Ishikawa (cell line): ENCODE measurements at regions not wholly inside any gene's neighbourhood (a gene's known extent, or its start where the extent isn't known, plus 50 kb on each side); places are given as distances from the start of the nearest gene placed in this dataset.

Experiments
- CEBPB ChIP-seq: IDR thresholded peaks from 2 replicates; pipeline ENCODE4 v1.6.1; 2012
- CREB1 ChIP-seq: IDR thresholded peaks from 2 replicates; pipeline ENCODE4 v1.6.1; 2012; ENCODE audit warnings: low read depth
- EGR1 ChIP-seq: IDR thresholded peaks from 2 replicates; pipeline ENCODE4 v1.6.1; 2012
- EP300 ChIP-seq: IDR thresholded peaks from 2 replicates; pipeline ENCODE4 v1.6.1; 2012; ENCODE audit warnings: borderline replicate concordance
- FOXM1 ChIP-seq: IDR thresholded peaks from 2 replicates; pipeline ENCODE4 v1.6.1; 2012; ENCODE audit warnings: low read depth, borderline replicate concordance
- MAX ChIP-seq: IDR thresholded peaks from 2 replicates; pipeline ENCODE4 v1.6.1; 2012
- NFIC ChIP-seq: IDR thresholded peaks from 2 replicates; pipeline ENCODE4 v1.6.1; 2012
- RAD21 ChIP-seq: IDR thresholded peaks from 2 replicates; pipeline ENCODE4 v1.6.1; 2012; ENCODE audit warnings: low read depth
- TAF1 ChIP-seq: IDR thresholded peaks from 2 replicates; pipeline ENCODE4 v1.6.1; 2012; ENCODE audit warnings: low read depth, mild to moderate bottlenecking
- TCF12 ChIP-seq: IDR thresholded peaks from 2 replicates; pipeline ENCODE4 v1.6.1; 2012; ENCODE audit warnings: low read depth
- TEAD4 ChIP-seq: IDR thresholded peaks from 2 replicates; pipeline ENCODE4 v1.6.1; 2012
- YY1 ChIP-seq: IDR thresholded peaks from 2 replicates; pipeline ENCODE4 v1.6.1; 2012; ENCODE audit warnings: low read depth
- ZBTB7A ChIP-seq: IDR thresholded peaks from 2 replicates; pipeline ENCODE4 v1.6.1; 2012; ENCODE audit warnings: low read depth
- TF ChIP-seq, protein P1 (sequence below): IDR thresholded peaks from 2 replicates; pipeline ENCODE4 v1.6.1; 2012; ENCODE audit warnings: low read depth, mild to moderate bottlenecking
- TF ChIP-seq, protein P2 (sequence below): IDR thresholded peaks from 2 replicates; pipeline ENCODE4 v1.6.1; 2012

DNA sequence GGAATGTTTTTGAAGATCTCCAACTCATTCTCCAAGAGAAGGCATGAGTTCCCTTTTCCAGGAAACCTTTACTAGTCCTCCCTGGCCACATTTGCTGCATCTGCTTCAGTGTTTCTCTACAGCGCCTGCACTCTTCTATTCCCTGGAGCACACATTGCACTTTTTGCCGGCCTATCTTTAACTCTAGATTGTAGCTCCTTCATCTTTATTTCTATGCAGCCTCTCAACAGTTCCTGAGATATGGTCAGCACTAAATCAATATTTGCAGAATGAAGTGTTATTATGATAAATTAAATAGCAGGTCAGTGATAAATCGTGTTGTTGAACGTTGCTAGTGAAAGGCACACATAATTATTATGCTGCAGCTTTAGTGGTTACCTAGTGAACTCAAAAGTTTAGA is 88.3 kb downstream of the VCX3A start:
- TF ChIP-seq MAX (no peak), TCF12 (no peak), FOXM1 (no peak), TAF1 (no peak), EGR1 (no peak), TEAD4 (no peak), CREB1 (no peak), RAD21 (no peak), EP300 (no peak), ZBTB7A (no peak), YY1 (no peak)
- TF ChIP-seq, protein P1, sequence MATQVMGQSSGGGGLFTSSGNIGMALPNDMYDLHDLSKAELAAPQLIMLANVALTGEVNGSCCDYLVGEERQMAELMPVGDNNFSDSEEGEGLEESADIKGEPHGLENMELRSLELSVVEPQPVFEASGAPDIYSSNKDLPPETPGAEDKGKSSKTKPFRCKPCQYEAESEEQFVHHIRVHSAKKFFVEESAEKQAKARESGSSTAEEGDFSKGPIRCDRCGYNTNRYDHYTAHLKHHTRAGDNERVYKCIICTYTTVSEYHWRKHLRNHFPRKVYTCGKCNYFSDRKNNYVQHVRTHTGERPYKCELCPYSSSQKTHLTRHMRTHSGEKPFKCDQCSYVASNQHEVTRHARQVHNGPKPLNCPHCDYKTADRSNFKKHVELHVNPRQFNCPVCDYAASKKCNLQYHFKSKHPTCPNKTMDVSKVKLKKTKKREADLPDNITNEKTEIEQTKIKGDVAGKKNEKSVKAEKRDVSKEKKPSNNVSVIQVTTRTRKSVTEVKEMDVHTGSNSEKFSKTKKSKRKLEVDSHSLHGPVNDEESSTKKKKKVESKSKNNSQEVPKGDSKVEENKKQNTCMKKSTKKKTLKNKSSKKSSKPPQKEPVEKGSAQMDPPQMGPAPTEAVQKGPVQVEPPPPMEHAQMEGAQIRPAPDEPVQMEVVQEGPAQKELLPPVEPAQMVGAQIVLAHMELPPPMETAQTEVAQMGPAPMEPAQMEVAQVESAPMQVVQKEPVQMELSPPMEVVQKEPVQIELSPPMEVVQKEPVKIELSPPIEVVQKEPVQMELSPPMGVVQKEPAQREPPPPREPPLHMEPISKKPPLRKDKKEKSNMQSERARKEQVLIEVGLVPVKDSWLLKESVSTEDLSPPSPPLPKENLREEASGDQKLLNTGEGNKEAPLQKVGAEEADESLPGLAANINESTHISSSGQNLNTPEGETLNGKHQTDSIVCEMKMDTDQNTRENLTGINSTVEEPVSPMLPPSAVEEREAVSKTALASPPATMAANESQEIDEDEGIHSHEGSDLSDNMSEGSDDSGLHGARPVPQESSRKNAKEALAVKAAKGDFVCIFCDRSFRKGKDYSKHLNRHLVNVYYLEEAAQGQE: no peak
- TF ChIP-seq, protein P2, sequence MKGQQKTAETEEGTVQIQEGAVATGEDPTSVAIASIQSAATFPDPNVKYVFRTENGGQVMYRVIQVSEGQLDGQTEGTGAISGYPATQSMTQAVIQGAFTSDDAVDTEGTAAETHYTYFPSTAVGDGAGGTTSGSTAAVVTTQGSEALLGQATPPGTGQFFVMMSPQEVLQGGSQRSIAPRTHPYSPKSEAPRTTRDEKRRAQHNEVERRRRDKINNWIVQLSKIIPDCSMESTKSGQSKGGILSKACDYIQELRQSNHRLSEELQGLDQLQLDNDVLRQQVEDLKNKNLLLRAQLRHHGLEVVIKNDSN: no peak

DNA sequence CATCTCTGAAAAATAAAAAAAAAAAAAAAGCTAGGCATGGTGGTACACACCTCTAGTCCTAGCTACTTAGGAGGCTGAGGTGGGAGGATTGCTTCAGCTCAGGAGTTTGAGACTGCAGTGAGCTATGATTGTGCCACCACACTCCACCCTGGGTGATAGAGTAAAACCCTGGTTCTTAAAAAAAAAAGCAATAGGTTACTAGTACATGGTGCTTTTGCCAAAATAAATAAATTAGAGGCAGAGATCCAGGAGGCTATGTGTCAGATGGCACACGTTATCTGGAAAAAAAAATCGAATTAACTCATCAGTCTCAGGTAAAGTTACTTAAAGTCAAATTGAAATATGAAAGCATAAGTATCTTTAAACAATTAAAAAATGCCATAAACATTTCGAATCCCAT is 94.3 kb downstream of the VCX3A start:
- TF ChIP-seq, protein P1: no peak
- TF ChIP-seq CREB1: no peak
- no peak for TF ChIP-seq ZBTB7A
- no peak for TF ChIP-seq YY1
- TF ChIP-seq RAD21: no peak

- TF ChIP-seq NFIC: no peak
- no peak for TF ChIP-seq YY1
- no peak for TF ChIP-seq MAX
- TF ChIP-seq ZBTB7A: no peak
- no peak for TF ChIP-seq CREB1
- no peak for TF ChIP-seq TEAD4
- TF ChIP-seq, protein P2: no peak
- TF ChIP-seq, protein P1: no peak
- no peak for TF ChIP-seq EP300
- TF ChIP-seq RAD21: no peak
- no peak for TF ChIP-seq TAF1
- TF ChIP-seq FOXM1: no peak
- TF ChIP-seq EGR1: no peak
- no peak for TF ChIP-seq CEBPB
- TF ChIP-seq TCF12: no peak
Measured at GRCh38 chrX:6432226-6432625, 102.7 kb downstream of the VCX3A start.

DNA sequence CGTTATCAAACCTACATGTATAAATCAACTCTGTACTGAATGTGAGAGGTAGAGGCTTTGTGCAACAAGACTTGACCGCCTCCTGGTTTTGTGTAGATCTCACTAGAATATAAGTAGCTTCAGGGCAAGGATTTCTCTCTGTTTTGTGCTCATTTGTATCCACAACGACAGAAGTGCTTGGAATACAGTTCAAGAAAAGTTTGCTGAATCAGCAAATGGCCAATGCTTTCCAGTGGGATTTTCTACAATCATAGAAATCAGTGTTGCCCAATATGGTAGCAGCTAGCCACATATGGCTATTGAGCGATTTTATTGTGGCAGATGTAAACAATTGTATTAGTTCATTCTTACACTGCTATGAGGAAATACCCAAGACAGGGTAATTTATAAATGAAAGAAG is 127.4 kb downstream of the VCX3A start:
- TF ChIP-seq NFIC (no peak), TCF12 (no peak), RAD21 (no peak), MAX (no peak), CREB1 (no peak)

- TF ChIP-seq CEBPB (no peak), TAF1 (no peak), NFIC (no peak), TCF12 (no peak)
- TF ChIP-seq, protein P1: peak; percentile 33; the same call in 1 of the 2 replicates
Measured at GRCh38 chrX:6386837-6387236, 148.1 kb downstream of the VCX3A start.
